Gastrocnemius medialis (tissue), 4 donors: ENCODE measurements at regions not wholly inside any gene's neighbourhood (a gene's known extent, or its start where the extent isn't known, plus 50 kb on each side); places are given as distances from the start of the nearest gene placed in this dataset.

Experiments
- ATAC-seq, 2 donors: fragments of 150-250 bp; one replicate each; pipeline ENCODE4 v1.9.1; 2016
- DNase-seq, 2 donors: peaks; one replicate each; pipeline ENCODE4 v3.0.0-alpha.2; 2019
- H3K27ac ChIP-seq, 4 donors: fragments of 200-600 bp; sonication (generic); 1 replicate in 1 of 4; 2 replicates in 3 of 4; pipeline ENCODE4 v1.5.1; 2016 to 2018; ENCODE audit warnings: mild to moderate bottlenecking in 2 of 4, moderate library complexity in 1 of 4
- H3K27me3 ChIP-seq, 3 donors: fragments of 200-600 bp; sonication (generic) in 2 of 3; 1 replicate in 1 of 3; 2 replicates in 2 of 3; pipeline versions ENCODE4 v1.5.1 to v1.6.0; 2016 to 2019; ENCODE audit warnings: mild to moderate bottlenecking in 1 of 3, moderate library complexity in 1 of 3
- H3K36me3 ChIP-seq, 2 donors: fragments of 200-600 bp; sonication (generic) in 1 of 2; one replicate each; pipeline ENCODE4 v1.5.1; 2017 to 2018
- H3K4me1 ChIP-seq, 2 donors: fragments of 200-600 bp; sonication (generic) in 1 of 2; one replicate each; pipeline ENCODE4 v1.5.1; 2016 to 2017; ENCODE audit warnings: mild to moderate bottlenecking in 2 of 2
- H3K4me3 ChIP-seq, 4 donors: fragments of 200-600 bp; sonication (generic) in 3 of 4; 1 replicate in 1 of 4; 2 replicates in 3 of 4; pipeline ENCODE4 v1.5.1; 2016 to 2019; ENCODE audit warnings: mild to moderate bottlenecking in 2 of 4
- H3K9me3 ChIP-seq, 3 donors: fragments of 200-600 bp; sonication (generic) in 2 of 3; 1 replicate in 1 of 3; 2 replicates in 2 of 3; pipeline ENCODE4 v1.5.1; 2016 to 2019
- CTCF ChIP-seq, 5 experiments: fragments of 450-650 bp in 3 of 5; fragments of 200-600 bp in 2 of 5; sonication (generic) in 2 of 5; IDR thresholded peaks in 4 of 5; conservative IDR thresholded peaks in 1 of 5; 1 replicate in 4 of 5; 2 replicates in 1 of 5; pipeline ENCODE4 v1.5.1; 2016 to 2019; ENCODE audit warnings: antibody characterized with exemption in 5 of 5, mild to moderate bottlenecking in 3 of 5, moderate library complexity in 3 of 5
- POLR2A ChIP-seq, 2 donors: fragments of 450-650 bp; IDR thresholded peaks; one replicate each; pipeline ENCODE4 v1.6.1; 2017; ENCODE audit warnings: antibody characterized with exemption in 2 of 2, mild to moderate bottlenecking in 2 of 2, moderate library complexity in 2 of 2
- in situ Hi-C, 4 donors: fragments of 200-750 bp; cut with MboI; loops; one replicate each; pipeline versions ENCODE4 v1.15.0 to v1.8.0; 2017; ENCODE audit warnings: low sequenced_read_pairs in 4 of 4
- intact Hi-C: fragments of 100-400 bp; cut with DNase I; formaldehyde crosslinking; loops from one replicate; pipeline ENCODE4 v1.15.1; 2023; ENCODE audit warnings: low total_unique reads

DNA sequence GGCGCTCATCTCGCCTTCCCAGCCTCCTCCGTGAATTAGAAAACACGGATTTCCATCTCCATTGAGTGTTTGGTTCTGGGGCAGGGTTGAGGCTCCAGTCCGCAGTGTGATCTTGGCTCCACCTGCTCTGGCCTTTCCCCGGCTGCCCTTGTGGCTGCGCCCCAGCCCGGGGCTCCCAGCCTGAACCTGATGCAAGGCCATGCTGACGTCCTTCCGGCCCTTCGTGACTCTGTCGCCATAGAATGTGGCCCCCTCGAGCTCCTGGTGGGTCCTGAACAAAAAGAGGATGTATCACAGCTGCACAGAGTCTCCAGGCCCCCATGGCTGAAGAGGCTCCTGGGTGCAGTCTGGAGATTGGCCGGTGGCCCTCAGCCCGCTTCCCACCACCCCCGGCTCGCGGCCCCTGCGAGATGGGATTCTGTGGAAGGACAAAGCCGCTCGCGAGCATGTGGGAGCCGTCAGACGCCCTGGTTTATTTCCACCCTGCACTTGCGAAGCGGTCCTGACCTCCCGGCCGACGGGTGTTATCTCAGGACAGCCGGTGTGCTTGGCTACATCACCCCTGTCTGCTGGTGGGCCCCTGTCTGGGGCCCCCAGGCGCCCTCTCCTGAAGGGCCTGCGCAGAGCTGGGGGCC, 1214.0 kb downstream of the BRD1 start:
- no peak for ATAC-seq
- H3K9me3 ChIP-seq, result no peaks in the 10 kb centered on the region
- no peak for DNase-seq
- TF ChIP-seq CTCF (IDR thresholded peaks at IDR 0.05 in 4 of 5, conservative IDR thresholded peaks at IDR 0.05 in 1 of 5) (no peak), POLR2A (IDR thresholded peaks at IDR 0.05) (no peak)
- H3K4me3 ChIP-seq, result no peak overlapping the region
- no peaks in the 10 kb centered on the region for H3K4me1 ChIP-seq
- H3K36me3 ChIP-seq, result no peaks in the 10 kb centered on the region
- no peaks in the 10 kb centered on the region for H3K27me3 ChIP-seq
- no peak overlapping the region for H3K27ac ChIP-seq
- intact Hi-C loops (no loop called here), in situ Hi-C loops (no loop called here)

DNA sequence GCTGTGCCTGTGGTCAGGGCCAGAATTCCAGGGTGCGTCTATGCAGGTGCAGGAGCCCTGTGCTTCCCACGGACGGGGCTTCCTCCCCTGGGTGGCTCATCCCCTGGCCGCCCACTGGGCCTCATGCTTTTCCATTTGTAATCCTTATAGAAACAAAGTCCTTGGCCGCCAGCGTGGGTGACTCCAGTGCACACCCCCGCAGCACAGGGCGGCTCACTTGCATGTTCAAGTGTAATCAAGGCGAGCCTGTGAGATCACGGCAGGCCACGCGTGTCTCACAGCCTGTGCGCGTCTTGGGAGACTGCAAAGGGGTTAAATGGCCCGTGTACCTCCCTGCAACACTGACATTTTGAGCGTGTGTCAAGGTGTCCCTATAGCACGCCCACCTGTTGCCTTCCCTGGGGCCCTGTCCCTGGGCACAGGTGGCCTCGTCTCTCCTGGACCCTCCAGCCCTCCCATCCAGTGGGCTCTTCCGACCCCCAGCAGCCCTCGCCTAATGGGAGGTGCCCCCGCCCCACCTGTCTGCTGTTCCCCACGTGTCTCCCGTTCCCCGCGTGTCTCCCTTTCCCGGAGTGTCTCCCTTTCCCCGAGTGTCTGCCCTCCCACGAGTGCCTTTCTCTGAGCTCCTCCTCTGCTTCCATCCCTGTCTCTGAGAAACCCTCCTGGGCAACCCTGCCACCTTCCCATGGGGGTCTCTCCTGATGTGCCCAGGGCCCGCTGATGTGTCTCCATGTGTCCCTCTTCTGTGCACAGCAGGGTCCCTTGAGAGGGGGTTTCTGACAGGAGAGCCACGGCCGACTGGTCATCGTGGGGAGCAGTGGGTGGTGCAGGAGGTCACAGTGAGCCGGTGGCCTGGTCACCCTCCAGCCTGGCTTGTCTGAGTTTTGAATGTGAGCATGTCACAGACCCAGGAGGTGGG, 1215.3 kb downstream of the BRD1 start:
- Histone ChIP-seq H3K4me3 (no peak overlapping the region), H3K27me3 (no peaks in the 10 kb centered on the region), H3K27ac (no peak overlapping the region), H3K4me1 (no peaks in the 10 kb centered on the region), H3K9me3 (no peaks in the 10 kb centered on the region), H3K36me3 (no peaks in the 10 kb centered on the region)
- in situ Hi-C loops (no loop called here), intact Hi-C loops (no loop called here)
- no peak for DNase-seq
- no peak for ATAC-seq
- TF ChIP-seq POLR2A (IDR thresholded peaks at IDR 0.05), result no peak
- TF ChIP-seq CTCF (IDR thresholded peaks at IDR 0.05 in 4 of 5, conservative IDR thresholded peaks at IDR 0.05 in 1 of 5), result no peak

DNA sequence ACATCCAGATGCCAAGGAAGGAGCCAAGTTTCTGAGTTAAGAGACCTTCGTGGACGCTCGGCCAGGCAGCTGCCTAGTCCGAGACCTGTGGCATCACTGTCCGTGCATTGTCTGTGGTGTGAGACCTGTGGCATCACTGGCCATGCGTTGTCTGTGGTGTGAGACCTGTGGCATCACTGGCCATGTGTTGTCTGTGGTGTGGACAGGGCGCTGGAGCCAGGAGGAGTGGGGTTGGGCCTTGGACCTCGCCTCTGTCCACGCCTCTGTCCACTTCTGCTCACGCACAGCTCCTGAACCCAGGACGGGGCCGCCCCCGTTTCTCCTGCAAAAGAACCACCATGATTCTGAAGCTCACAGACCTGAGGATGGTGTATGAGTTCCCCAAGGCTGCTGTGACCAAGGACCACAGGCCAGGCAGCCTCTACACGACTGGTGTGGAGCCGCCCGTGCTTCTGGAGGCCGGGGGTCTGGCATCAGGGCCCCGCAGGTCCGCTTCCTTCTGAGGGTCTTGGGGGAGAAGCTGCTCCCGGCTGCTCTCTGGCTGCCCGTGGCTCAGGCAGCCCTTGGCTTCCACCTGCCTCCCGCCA, 1218.3 kb downstream of the BRD1 start:
- in situ Hi-C loops, result no loop called here
- intact Hi-C loops, result no loop called here
- no peak for DNase-seq

More for the DNA sequence above, 1218.3 kb downstream of the BRD1 start:
- H3K9me3 ChIP-seq, result no peaks in the 10 kb centered on the region
- H3K4me1 ChIP-seq, result no peaks in the 10 kb centered on the region
- no peak for ATAC-seq
- no peak overlapping the region for H3K4me3 ChIP-seq
- H3K27me3 ChIP-seq, result no peaks in the 10 kb centered on the region
- H3K36me3 ChIP-seq, result no peaks in the 10 kb centered on the region
- no peak overlapping the region for H3K27ac ChIP-seq
- no peak for TF ChIP-seq POLR2A (IDR thresholded peaks at IDR 0.05)
- no peak for TF ChIP-seq CTCF (IDR thresholded peaks at IDR 0.05 in 4 of 5, conservative IDR thresholded peaks at IDR 0.05 in 1 of 5)
